ENCODE measurements at regions not wholly inside any gene's neighbourhood (a gene's known extent, or its start where the extent isn't known, plus 50 kb on each side); places are given as distances from the start of the nearest gene placed in this dataset.

- no peak for DNase-seq (ENCODE audit: low read depth)
These were observed 123.4 kb downstream of the CTTN start for GRCh38 chr11:70521475-70522308.

- no peak for DNase-seq (ENCODE audit: low read depth)
These were observed 123.9 kb downstream of the CTTN start for GRCh38 chr11:70522309-70522592.

- DNase-seq (ENCODE audit: low read depth), result no peak
These were observed 124.4 kb downstream of the CTTN start for GRCh38 chr11:70522593-70523311.

- no peak for DNase-seq (ENCODE audit: low read depth)
These were observed 125.2 kb downstream of the CTTN start for GRCh38 chr11:70523384-70524095.

GRCh38 chr11:70524096-70524922 is 126.0 kb downstream of the CTTN start:
- no peak for DNase-seq (ENCODE audit: low read depth)

GRCh38 chr11:70525006-70525405 is 126.7 kb downstream of the CTTN start:
- no peak for DNase-seq (ENCODE audit: low read depth)

- DNase-seq (ENCODE audit: low read depth), result no peak
These were observed 127.1 kb downstream of the CTTN start for GRCh38 chr11:70525466-70525865.

GRCh38 chr11:70526116-70527045 is 128.1 kb downstream of the CTTN start:
- DNase-seq (ENCODE audit: low read depth), result no peak

- no peak for DNase-seq (ENCODE audit: low read depth)
These were observed 128.7 kb downstream of the CTTN start for GRCh38 chr11:70527046-70527395.

- DNase-seq (ENCODE audit: low read depth), result no peak
These were observed 129.2 kb downstream of the CTTN start for GRCh38 chr11:70527429-70528045.

GRCh38 chr11:70528046-70528793 is 129.9 kb downstream of the CTTN start:
- DNase-seq (ENCODE audit: low read depth), result no peak

GRCh38 chr11:70528794-70529580 is 130.7 kb downstream of the CTTN start:
- DNase-seq (ENCODE audit: low read depth), result no peak

GRCh38 chr11:70530010-70530409 is 131.7 kb downstream of the CTTN start:
- DNase-seq (ENCODE audit: low read depth), result no peak

GRCh38 chr11:70530629-70531185 is 132.4 kb downstream of the CTTN start:
- no peak for DNase-seq (ENCODE audit: low read depth)

- DNase-seq (ENCODE audit: low read depth), result no peak
These were observed 133.1 kb downstream of the CTTN start for GRCh38 chr11:70531281-70532065.

GRCh38 chr11:70532066-70532440 is 133.7 kb downstream of the CTTN start:
- no peak for DNase-seq (ENCODE audit: low read depth)

- no peak for DNase-seq (ENCODE audit: low read depth)
These were observed 134.4 kb downstream of the CTTN start for GRCh38 chr11:70532731-70533130.

Data from activated T-cell treated with anti-CD3 and anti-CD28 coated beads for 1 hour (primary cell).